Stimulated activated CD8-positive, alpha-beta memory T cell treated with anti-CD3 and anti-CD28 coated beads, Interleukin-15, amount 100 ng/mL, for 1 hour (primary cell): ENCODE measurements at regions not wholly inside any gene's neighbourhood (a gene's known extent, or its start where the extent isn't known, plus 50 kb on each side); places are given as distances from the start of the nearest gene placed in this dataset.
"Not testable (repeated sequence)": the region's sequence is repeated elsewhere in the genome, so short reads cannot be mapped to it uniquely, and the experiment has no call there.

Experiments
- DNase-seq: peaks from one replicate; pipeline ENCODE4 v3.0.0-alpha.2; 2020; ENCODE audit warnings: low read depth

DNA sequence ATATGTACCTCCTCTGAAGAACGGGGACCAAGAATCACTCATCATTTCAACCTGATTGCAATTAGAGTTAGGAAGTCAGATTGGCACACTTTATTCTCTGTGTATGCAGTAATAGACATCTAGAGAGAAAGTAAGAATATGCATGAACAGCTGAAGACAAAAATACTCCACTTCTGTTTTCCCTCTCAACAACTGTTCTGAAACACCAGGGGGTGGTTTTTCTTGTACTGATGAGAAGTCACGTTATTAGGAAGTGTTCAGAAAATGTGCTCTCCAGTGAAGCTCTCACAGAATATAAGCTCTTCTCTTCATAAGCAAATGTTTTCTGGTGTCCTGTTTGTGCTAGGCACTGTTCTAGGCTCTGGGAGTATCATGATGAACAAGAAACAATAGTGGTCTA lies 531.7 kb upstream of the C9orf72 start:
- no peak for DNase-seq

DNA sequence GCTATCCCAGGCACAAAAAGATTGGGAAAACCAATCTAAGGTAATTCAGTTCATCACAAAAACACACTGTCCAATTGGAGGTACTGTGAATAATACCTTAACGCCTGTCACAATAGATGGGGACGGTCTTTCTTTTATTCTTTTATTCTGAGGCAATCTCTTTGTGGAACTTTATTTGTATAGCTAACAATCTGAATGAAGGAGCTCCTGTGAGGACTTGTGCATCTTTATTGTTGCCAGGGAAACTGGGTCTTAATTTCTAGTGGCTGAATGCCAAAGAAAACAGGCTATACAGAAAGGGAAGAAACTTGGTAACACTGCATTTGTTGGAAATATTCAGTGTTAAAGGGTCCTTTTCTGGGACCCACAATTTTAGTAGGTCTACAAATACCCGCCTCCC lies 546.9 kb upstream of the C9orf72 start:
- no peak for DNase-seq

DNA sequence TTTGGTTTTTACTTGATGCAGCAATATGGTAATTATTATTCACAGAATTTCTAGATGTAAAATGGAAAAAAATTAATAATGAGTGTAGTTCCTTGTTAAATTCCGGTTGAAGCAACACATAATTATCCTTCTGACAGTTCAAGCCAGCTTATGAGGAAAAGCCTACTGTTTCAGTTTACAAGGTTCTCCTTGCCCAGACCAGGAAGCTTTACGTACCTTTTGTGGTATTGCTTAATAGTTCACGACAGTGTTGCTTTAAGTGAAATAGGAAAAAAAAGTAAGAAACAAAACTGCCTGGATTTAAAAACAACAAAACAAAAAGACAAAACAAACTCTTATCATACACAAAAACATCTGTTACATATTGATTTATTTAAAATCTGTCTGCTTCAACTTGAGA lies 547.3 kb upstream of the C9orf72 start:
- DNase-seq: no peak

DNA sequence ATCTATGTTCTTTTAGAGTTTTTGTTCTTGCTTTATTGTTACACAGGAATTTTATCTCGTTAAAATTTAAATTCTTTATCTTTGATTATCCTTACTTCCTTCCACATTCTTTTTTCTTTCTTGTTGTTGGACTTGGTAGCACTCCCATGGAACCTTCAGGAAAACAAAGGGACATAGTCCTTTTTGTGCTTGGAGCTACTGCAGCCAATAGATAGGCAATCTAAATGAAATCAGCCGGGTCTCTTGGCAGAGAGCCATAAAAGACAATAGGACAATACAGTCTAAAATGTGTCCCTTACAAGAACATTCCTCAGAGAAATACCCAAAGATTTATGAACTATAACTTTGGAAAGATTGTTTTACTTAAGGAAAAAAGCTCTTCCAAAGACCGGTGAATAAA lies 548.1 kb upstream of the C9orf72 start:
- no peak for DNase-seq

DNA sequence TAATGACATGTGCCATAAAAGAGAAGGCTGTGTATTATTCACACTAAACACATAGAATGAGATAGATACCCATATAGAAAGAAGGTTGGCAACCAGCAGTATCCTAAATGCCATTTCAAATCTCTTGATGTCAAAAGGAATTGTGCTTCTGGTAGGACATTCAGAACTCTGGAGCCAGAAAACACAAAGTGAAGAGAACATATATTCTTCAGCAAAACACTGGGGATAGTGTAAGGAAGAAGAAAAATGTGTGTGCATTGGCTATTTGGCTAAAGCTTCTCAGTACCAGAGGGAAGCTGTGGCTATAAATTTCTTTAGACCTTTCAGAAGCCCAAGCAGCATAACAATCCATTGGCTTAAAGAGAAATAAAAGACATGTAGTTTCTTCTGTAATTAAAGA lies 551.6 kb upstream of the C9orf72 start:
- DNase-seq: no peak

DNA sequence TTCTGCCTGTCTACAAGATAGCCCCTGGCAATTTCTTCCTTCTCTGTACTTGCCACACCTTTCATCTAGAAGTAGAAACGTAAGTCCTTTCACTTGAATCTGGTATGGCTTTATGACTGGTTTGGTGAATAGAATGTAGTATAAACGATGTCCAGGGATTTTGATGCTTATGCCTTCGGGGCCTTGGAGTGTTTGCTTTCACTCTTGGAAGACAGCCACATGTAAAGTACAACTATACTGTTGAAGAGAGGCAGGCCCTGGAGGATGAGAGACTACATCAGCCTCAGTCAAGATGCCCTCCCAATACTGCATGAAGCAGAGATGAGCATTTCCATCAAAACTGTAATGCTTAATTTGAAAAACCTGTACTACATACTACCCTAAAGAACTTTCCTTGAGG lies 553.8 kb upstream of the C9orf72 start:
- no peak for DNase-seq

DNA sequence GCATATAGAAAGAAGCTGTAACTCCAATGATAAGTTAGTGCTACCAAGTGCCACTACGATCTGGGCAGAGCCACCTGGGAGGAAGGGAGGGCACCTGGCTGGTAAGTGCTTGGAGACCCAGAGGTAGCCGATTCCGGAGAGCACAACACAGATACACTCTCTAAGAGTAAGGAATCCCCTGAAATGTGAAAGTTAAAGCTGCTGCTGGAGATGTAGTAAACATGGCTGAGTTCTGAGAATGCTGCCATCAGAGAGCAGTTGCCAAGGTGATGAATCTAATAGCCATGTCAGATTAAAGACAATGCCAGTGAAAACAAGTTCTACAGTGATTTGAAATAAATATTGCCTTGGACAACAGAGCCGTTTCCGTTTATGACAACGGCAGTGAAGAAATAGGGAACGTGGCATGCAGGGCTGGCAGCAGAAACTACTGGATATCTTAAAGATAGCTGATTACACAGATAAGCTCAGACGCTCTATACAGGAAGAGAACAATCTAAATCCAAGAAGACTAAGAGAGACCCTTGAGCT lies 561.2 kb upstream of the C9orf72 start:
- no peak for DNase-seq

DNA sequence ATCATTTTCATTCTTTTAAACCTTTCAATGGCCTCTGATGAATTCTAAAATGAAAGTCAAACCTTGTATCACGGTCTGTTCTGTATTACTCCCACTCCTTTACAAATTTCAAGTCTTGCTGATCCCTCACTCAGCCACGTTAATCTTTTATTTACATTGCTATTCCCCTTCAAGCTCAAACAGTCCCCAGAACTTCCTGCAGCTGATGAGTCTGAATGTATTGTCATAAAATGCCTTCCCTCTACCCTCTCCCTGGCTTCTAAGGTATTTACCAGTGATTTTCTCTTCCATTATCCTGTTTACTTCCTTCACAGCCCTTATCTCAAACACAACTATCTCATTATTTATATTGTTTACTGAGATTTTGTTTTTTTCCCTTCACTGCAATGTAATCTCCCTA lies 562.3 kb upstream of the C9orf72 start:
- DNase-seq: no peak

DNA sequence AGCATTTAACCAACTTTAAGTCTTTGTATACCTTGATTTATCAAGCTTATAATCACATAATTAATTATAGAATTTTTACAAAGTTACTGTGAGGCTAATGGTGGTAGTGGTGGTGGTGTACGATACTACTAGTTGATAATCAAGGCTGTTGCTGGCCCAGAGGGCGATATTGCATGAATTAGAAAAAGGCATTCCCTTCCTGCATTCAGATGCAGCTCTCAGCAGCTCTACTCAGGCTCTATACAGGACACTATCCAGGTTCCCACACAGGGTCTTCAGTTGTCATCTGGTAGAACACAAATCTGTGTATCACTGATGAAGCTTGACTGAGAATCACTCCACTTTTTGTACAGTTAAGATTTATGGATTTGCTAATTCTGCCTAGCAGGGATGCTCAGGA lies 562.8 kb upstream of the C9orf72 start:
- no peak for DNase-seq

DNA sequence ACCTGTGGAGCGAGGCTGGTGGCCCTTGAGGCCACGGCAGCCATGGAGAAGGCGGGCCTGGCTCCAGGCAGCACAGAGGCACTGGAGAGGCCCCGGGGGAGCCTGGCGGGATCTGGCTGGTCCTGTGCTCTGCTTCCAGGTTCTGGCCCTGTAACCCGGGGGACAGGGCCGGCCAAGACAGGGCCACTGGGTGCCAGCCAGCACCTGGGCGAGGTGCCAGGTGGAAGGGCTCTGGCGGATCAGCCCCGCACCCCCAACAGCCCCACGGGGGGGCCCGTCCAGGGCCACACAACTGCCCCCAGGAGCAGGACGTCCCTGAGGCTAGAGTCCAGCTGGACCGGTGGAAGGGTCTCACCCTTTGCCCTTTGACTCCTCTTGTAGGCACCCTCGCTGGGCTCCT lies 574.1 kb upstream of the C9orf72 start:
- DNase-seq: not testable (repeated sequence)

DNA sequence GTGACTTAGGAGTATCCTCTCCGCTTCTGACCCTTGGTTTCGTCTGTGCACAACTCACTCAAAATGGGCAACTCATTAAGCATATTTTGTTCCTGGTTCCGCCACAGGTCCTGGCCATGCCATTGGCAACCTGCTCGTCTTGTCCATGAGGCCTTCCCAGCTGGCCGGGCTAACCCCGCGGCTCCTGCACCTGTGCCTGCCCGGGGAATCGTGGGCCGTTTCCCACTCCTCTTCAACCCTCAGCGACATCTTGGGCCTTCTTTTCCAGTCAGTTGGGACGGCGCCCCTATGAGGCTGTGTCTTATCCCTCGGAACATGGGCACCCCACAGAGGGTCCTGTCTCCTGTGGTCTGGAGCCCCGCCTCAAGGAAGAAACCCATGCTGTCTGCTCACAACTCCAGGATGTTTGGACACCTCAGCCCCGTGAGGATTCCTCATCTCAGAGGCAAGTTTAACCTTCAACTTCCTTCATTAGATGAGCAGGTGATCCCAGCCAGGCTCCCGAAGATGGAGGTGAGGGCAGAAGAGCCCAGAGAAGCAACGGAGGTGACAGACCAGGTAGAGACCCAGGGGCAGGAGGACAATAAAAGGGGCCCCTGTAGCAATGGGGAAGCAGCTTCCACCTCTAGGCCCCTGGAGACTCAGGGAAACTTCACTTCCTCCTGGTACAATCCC lies 574.8 kb upstream of the C9orf72 start:
- not testable (repeated sequence) for DNase-seq

DNA sequence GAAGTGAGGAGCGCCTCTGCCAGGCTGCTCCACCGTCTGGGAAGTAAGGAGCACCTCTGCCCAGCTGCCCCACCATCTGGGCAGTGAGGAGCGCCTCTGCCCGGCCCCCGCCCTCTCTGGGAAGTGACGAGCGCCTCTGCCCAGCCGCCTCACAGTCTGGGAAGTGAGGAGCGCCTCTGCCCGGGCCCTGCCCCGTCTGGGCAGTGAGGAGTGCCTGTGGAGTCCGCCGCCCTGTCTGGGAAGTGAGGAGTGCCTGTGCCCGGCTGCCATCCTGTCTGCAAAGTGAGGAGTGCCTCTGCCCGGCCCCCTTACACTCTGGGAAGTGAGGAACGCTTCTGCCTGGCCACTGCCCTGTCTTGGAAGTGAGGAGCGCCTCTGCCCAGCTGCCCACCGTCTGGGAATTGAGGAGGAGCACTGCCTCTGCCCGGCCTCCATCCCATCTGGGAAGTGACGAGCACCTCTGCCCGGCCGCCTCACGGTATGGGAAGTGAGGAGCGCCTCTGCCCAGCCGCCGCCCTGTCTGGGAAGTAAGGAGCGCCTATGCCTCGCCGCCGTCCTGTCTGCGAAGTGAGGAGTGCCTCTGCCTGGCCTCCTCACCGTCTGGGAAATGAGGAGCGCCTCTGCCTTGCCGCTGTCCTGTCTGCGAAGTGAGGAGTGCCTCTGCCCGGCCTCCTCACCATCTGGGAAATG lies 576.2 kb upstream of the C9orf72 start:
- not testable (repeated sequence) for DNase-seq

DNA sequence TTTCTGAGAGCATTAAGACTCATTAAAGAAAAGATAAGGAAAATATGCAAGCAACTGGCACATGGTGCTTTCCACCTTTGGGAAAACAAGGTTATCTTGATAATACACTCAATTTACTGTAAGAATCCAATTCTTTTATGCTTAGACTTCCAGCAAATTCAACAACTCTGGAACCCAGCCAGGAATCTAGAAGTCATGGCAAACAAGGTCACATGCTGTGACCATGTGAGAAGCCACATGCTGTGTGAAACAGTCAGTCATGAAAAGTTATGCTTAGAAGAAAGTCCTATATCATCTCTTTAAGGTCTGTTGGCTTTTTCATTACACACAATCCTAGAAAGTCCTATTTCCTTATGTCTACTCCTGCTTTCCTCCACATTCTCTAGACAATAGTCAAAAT lies 581.8 kb upstream of the C9orf72 start:
- no peak for DNase-seq

DNA sequence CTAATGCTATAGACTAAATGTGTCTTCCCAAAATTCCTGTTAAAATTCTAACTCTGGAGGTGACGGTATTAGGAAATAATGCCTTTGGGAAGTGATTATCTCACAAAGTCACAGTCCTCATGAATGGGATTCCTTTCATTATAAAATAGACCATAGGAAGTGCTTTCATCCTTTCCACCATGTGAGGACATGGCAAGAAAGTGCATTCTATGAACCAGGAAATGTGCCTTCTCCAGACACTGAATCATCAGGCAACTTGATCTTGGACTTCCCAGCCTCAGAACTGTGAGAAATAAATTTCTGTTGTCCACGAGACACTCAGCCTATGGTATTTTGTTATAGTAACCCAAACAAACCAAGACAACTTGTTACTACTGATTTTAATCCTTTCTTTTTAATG lies 582.4 kb upstream of the C9orf72 start:
- DNase-seq: no peak

DNA sequence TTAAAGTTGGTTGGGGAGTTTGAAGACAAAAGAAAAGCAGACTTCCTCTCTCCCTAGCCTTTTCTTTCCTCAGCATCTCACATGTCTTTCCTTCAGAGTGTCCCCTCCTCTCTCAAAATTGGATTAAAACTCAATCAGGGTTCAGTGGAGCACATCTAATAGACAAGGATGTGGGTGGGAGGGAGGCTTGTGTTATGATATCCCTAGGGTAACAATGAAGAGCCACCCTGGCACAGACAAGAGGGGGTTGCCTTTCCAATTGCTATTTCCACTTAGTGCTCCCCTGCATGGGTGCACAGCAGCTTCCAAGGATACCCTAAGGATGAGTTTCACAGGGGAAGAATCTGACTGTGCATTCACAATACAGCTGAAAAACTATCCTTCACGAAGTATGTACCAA lies 585.2 kb upstream of the C9orf72 start:
- no peak for DNase-seq

DNA sequence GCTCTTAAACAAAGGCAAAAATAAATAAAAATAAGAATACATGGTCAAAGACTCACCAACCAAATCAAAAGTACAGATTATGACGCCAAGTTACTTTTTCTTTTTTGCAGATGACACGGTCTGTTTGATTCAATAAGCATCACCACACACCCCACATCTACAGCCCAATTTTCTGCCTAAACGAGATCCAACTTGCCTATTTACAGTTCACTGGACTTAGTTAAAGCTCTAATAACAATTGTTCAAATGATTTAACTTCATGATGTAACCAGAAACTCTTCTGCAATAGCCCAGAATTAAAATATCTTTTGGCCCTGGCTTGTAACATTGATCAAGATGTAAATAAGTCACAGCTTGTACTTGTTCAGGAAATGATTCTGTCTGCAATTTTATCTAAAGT lies 590.3 kb upstream of the C9orf72 start:
- no peak for DNase-seq

DNA sequence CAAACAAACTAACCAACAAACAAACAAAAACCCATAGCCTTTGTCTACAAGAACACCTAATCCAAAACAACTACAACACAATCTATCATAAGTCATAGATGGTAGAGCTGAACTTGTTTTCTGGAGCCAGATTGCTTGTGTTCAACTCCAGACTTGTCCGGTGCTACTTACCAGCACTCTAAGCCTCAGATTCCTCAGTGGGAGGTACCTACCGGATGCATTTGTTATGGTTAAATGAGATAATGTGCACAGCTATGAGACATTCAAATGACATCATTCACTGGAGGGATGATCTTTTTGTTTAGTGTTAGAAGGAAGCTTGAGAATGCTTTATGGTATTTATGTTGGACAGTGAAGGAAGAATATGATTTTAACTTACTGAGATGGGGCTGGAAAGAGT lies 592.9 kb upstream of the C9orf72 start:
- DNase-seq: no peak

DNA sequence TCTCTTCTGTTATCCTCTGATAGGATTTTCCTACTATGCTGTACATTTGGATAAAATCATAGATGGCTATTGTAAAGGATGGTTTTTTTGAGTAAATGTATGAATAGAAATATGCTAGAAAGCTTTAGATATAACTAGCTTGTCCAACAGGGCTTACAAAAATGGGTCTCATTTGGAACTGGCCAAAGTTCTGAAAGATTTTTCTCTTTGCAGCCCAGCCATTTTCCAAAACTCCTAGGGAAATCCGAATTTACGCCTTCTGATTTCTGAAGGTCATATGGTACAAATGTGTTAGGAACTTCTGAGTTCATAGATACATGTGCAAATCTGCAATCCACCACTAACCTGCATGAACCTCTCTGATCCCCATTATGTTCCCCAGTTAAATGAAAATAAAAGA lies 603.9 kb upstream of the C9orf72 start:
- no peak for DNase-seq

DNA sequence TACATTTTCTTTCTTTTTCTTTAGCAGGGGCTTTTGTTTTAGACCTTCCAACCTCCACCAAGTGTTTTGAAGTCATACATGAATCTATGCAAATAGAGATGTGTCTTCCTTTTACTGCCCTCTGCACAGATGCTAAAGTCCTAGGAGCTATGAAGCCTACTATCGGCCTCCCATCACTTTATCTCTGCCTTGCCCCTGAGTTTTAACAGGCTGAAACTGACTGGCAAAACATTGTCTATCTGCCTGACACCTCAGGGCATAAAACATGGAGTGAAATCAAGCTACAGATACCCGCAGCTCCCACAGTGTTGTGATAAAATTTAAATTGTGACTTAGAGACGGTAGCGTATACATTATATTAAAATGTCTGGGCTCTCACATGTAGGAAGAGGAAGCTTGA lies 604.6 kb upstream of the C9orf72 start:
- no peak for DNase-seq

DNA sequence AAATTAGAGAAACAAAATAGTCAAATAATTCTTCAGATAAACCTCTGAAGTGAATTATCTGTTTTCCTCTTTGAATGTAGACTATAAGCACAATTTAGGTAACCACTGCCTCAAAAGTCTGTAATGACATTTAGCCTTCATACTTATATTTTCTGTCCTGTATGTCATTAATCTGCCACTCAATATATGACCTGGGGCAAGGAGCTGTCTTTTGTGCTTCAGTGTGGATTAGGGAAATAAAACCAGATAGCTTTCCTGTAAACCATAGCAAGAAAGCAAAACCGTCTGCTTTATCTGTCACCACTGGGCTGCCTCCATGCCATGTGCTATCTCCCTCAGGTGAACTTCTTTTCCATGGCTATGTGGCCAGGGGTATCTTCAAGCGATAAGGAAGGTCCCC lies 606.6 kb upstream of the C9orf72 start:
- no peak for DNase-seq

DNA sequence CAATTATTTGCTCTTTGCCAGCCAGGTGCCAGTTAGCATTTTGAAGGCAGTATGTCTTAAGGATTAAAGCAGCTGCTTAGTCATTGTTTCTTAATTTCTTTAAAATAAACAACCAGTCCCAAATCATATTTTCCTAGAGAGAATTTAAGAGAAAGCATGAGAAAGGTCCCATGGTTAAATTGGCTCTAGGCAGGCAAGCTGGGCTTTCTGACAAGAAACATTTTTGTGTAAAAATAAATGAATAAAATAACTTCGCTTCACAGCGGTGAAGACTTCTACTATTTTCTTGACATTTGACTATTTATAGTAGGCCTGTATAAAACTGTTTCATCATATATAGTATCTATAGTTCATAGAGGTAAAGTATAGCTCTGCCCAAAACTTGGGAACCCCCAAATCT lies 617.7 kb upstream of the C9orf72 start:
- no peak for DNase-seq

DNA sequence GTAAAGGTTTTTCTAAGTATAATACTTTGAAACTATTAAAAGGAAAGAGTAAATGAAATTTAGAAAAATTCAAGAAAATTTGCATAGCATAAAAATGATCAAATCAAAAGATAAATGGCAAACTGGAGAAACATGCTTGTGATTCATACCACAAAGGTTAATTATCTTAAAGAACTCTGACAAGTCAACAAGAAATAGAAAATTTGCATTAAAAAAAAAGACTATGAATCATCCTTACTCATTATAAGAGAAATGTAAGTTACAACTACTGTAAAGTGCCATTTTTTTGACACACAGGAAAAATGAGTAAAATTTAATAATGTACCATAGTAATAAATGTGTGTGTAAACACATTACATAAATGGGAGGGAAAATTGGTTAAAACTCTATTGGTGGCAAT lies 624.4 kb upstream of the C9orf72 start:
- DNase-seq: no peak

DNA sequence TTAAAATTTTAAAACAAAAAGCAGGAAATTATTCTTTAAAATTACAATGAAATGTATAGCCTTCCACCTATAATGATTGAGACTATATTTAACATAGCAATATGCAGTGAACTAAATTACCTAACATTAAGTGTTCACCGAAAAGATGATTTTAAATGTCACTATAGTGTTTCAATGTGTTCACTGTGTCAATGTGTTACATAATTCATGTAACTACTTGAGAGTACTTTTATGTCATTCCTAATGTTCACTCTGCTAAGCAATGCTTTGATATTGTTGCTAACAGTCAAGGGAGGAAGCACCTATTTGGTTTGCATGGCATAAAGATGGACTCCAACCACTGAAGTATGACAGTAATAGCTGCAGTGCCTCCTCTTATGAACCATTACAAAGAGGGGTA lies 629.8 kb upstream of the C9orf72 start:
- DNase-seq: no peak

DNA sequence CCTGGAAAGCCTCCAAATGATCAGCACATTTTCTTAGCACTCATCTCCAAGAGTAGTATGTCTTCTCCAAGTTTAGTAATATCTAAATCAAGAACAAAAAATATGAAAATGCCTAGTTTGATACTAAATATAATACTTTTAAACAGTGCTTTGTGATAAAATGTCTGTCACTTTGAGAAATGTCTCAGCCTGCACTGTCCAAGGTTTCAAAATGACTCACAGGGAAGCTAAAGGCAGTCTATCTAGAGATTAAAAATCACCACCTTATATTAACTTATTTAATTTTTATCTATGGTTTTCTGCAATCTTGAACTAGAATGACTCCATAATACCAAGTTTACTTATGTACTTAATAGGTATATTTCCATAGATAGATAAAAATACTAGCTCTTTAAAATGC lies 633.0 kb upstream of the C9orf72 start:
- no peak for DNase-seq
